NT2/D1 (cell line): ENCODE measurements at regions not wholly inside any gene's neighbourhood (a gene's known extent, or its start where the extent isn't known, plus 50 kb on each side); places are given as distances from the start of the nearest gene placed in this dataset.

Experiments
- DNase-seq: peaks from one replicate; pipeline ENCODE4 v3.0.0-alpha.2; 2011; ENCODE audit warnings: low read depth, low spot score
- H3K27me3 ChIP-seq: 2 replicates; pipeline ENCODE4 v1.6.0; 2011; ENCODE audit warnings: mild to moderate bottlenecking; ENCODE audit not compliant: insufficient read length, insufficient read depth
- H3K36me3 ChIP-seq: 2 replicates; pipeline ENCODE4 v1.6.1; 2011; ENCODE audit warnings: mild to moderate bottlenecking, low read length, mixed read lengths; ENCODE audit not compliant: insufficient read depth, insufficient read length
- H3K4me1 ChIP-seq: 2 replicates; pipeline ENCODE4 v1.5.1; 2011; ENCODE audit not compliant: insufficient read depth, insufficient read length
- H3K4me3 ChIP-seq: 2 replicates; pipeline ENCODE4 v1.5.1; 2011; ENCODE audit warnings: low read depth; ENCODE audit not compliant: insufficient read length
- H3K9ac ChIP-seq: 2 replicates; pipeline ENCODE4 v1.6.0; 2011; ENCODE audit warnings: low read depth; ENCODE audit not compliant: insufficient read length
- H3K9me3 ChIP-seq: 2 replicates; pipeline ENCODE4 v1.5.1; 2011; ENCODE audit warnings: mild to moderate bottlenecking, low read length; ENCODE audit not compliant: insufficient read depth
- SUZ12 ChIP-seq: IDR thresholded peaks from 2 replicates; pipeline ENCODE4 v1.6.1; 2011; ENCODE audit not compliant: insufficient read length, insufficient read depth; ENCODE audit errors: extremely low read depth
- YY1 ChIP-seq: IDR thresholded peaks from 2 replicates; pipeline ENCODE4 v1.6.1; 2011; ENCODE audit not compliant: insufficient read length, insufficient read depth
- ZNF274 ChIP-seq: IDR thresholded peaks from 2 replicates; pipeline ENCODE4 v1.6.1; 2011; ENCODE audit warnings: mild to moderate bottlenecking, low read depth, low read length

GRCh38 chr4:3358656-3359055 lies 65.8 kb downstream of the RGS12 start:
- peaks cover 3% of the 10 kb centered on the region for H3K4me1 ChIP-seq
- DNase-seq: no peak
- no peak overlapping the region for H3K4me3 ChIP-seq
- H3K36me3 ChIP-seq: no peaks in the 10 kb centered on the region
- H3K9me3 ChIP-seq: no peaks in the 10 kb centered on the region
- no peaks in the 10 kb centered on the region for H3K27me3 ChIP-seq
- TF ChIP-seq ZNF274: no peak
- TF ChIP-seq SUZ12: no peak
- no peak for TF ChIP-seq YY1
- no peak overlapping the region for H3K9ac ChIP-seq

DNA sequence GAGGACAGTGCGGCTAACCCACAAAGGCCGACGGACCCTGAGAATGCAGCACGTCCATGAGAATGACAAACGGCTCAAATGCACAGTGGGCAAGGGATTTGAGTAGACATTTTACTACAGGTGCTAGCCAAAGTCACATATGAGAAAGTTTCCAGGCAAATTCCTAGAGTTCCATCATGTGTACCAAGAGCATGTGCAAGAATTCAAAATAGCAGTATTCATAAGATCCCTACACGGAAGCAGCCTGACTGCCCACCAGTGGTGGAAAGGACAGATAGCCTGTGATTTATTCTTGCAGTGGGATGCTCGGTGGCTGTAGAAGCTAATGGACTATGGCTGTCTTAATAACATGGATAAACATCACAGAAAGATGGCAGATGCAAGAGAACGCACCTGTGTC lies 68.0 kb downstream of the RGS12 start:
- H3K4me3 ChIP-seq: no peak overlapping the region
- H3K9me3 ChIP-seq: no peaks in the 10 kb centered on the region
- peaks cover 3% of the 10 kb centered on the region for H3K36me3 ChIP-seq
- no peaks in the 10 kb centered on the region for H3K27me3 ChIP-seq
- TF ChIP-seq SUZ12: no peak
- TF ChIP-seq YY1: no peak
- TF ChIP-seq ZNF274: no peak
- no peak for DNase-seq
- peaks cover 3% of the 10 kb centered on the region for H3K4me1 ChIP-seq
- no peak overlapping the region for H3K9ac ChIP-seq

- no peak overlapping the region for H3K9ac ChIP-seq
- no peaks in the 10 kb centered on the region for H3K27me3 ChIP-seq
Observed at GRCh38 chr4:3361406-3361805, 68.6 kb downstream of the RGS12 start.

GRCh38 chr4:3361896-3362295 lies 69.1 kb downstream of the RGS12 start:
- Histone ChIP-seq H3K9me3 (no peaks in the 10 kb centered on the region), H3K27me3 (no peaks in the 10 kb centered on the region), H3K4me1 (peaks cover 4% of the 10 kb centered on the region), H3K9ac (no peak overlapping the region), H3K36me3 (peaks cover 5% of the 10 kb centered on the region), H3K4me3 (no peak overlapping the region)
- TF ChIP-seq YY1 (no peak), SUZ12 (no peak), ZNF274 (no peak)
- DNase-seq: no peak

More at GRCh38 chr4:3361406-3361805, 68.6 kb downstream of the RGS12 start:
- Histone ChIP-seq H3K4me3 (no peak overlapping the region), H3K4me1 (peaks cover 3% of the 10 kb centered on the region), H3K9me3 (no peaks in the 10 kb centered on the region), H3K36me3 (peaks cover 3% of the 10 kb centered on the region)
- no peak for DNase-seq
- TF ChIP-seq ZNF274 (no peak), SUZ12 (no peak), YY1 (no peak)

- H3K27me3 ChIP-seq: no peaks in the 10 kb centered on the region
- peaks cover 5% of the 10 kb centered on the region for H3K36me3 ChIP-seq
- H3K4me3 ChIP-seq: no peak overlapping the region
- no peak for TF ChIP-seq ZNF274
- no peak for TF ChIP-seq SUZ12
- no peak for TF ChIP-seq YY1
- no peaks in the 10 kb centered on the region for H3K9me3 ChIP-seq
- no peak for DNase-seq
- H3K9ac ChIP-seq: no peak overlapping the region
- H3K4me1 ChIP-seq: peaks cover 7% of the 10 kb centered on the region
Observed at GRCh38 chr4:3362431-3363287, 69.8 kb downstream of the RGS12 start.

GRCh38 chr4:3363411-3364141 lies 70.8 kb downstream of the RGS12 start:
- TF ChIP-seq YY1 (no peak), SUZ12 (no peak), ZNF274 (no peak)
- Histone ChIP-seq H3K27me3 (no peaks in the 10 kb centered on the region), H3K36me3 (peaks cover 5% of the 10 kb centered on the region), H3K4me1 (peaks cover 7% of the 10 kb centered on the region), H3K9me3 (0 out of 2 replicates have a peak, but pooled peaks cover 5% of the 10 kb centered on the region), H3K4me3 (no peak overlapping the region), H3K9ac (no peak overlapping the region)
- no peak for DNase-seq

GRCh38 chr4:3364199-3364598 lies 71.4 kb downstream of the RGS12 start:
- no peak overlapping the region for H3K4me3 ChIP-seq
- H3K36me3 ChIP-seq: peaks cover 5% of the 10 kb centered on the region
- DNase-seq: no peak
- H3K4me1 ChIP-seq: peaks cover 13% of the 10 kb centered on the region
- H3K27me3 ChIP-seq: no peaks in the 10 kb centered on the region
- H3K9me3 ChIP-seq: 0 out of 2 replicates have a peak, but pooled peaks cover 5% of the 10 kb centered on the region
- H3K9ac ChIP-seq: no peak overlapping the region
- TF ChIP-seq SUZ12 (no peak), YY1 (no peak), ZNF274 (no peak)
